K562 (cell line): ENCODE measurements at regions not wholly inside any gene's neighbourhood (a gene's known extent, or its start where the extent isn't known, plus 50 kb on each side); places are given as distances from the start of the nearest gene placed in this dataset.

Source experiments
- ATAC-seq: fragments of 200-7000 bp; cut with Tn5 transposase; 3 replicates; pipeline ENCODE4 v1.9.1; 2020; ENCODE audit warnings: moderate library complexity
- BruUV-seq: library from RNA; stranded (reverse); fragments of 400-500 nt; replicated peaks from 2 replicates; lab custom pipeline; 2021; lab: Mats Ljungman, UMichigan
- CTCF ChIA-PET: fragments of 300-600 bp; formaldehyde crosslinking; extraction: SDS; loops from one replicate; lab custom pipeline; 2021; ENCODE audit warnings: low intra/inter-chr PET ratio; lab: Yijun Ruan, JAX
- POLR2A ChIA-PET: fragments of 300-600, 350-650 bp; sonication (Branson Sonifier 250); formaldehyde crosslinking; extraction: SDS; loops from one replicate; lab custom pipeline; 2021; ENCODE audit warnings: antibody characterized with exemption, inconsistent platforms; lab: Yijun Ruan, JAX
- DNase-seq, 4 experiments: peaks; one replicate each; pipeline versions ENCODE4 v3.0.0 to v3.0.0-alpha.2; 2011 to 2018; ENCODE audit warnings: low spot score in 3 of 4, mixed read lengths in 3 of 4; ENCODE audit errors: extremely low read depth in 1 of 4
- FAIRE-seq: peaks from 2 replicates; lab custom pipeline; 2011; peaks lifted over from hg19 to GRCh38; lab: Jason Lieb, UNC
- H2AFZ ChIP-seq: 2 replicates; pipeline ENCODE4 v1.6.0; 2011; ENCODE audit warnings: low read depth, low read length, control low read depth, inconsistent platforms
- H3K27ac ChIP-seq: fragments of 200-600 bp; 3 replicates; pipeline ENCODE4 v1.8.0; 2011; ENCODE audit warnings: low read depth, mild to moderate bottlenecking, control low read depth, inconsistent platforms, low read length, moderate library complexity, mixed read lengths; ENCODE audit errors: extremely low read depth
- H3K27me3 ChIP-seq, 2 experiments: fragments of 300-600 bp in 1 of 2; 2 replicates in 1 of 2; 3 replicates in 1 of 2; pipeline versions ENCODE4 v1.6.0 to v1.8.0; 2011; ENCODE audit warnings: inconsistent platforms in 2 of 2, low read length in 2 of 2, mild to moderate bottlenecking in 1 of 2, mixed read lengths in 1 of 2, moderate library complexity in 1 of 2; ENCODE audit not compliant: control insufficient read depth in 2 of 2, insufficient read depth in 2 of 2
- H3K36me3 ChIP-seq: fragments of 300-600 bp; 3 replicates; pipeline ENCODE4 v1.8.0; 2011; ENCODE audit warnings: mild to moderate bottlenecking, low read length, inconsistent platforms; ENCODE audit not compliant: control insufficient read depth, insufficient read depth
- H3K4me1 ChIP-seq, 2 experiments: fragments of 200-600 bp in 1 of 2; replicated peaks in 1 of 2; 2 replicates in 1 of 2; 3 replicates in 1 of 2; pipeline versions ENCODE4 v1.5.1 to v1.8.0; 2011; ENCODE audit warnings: inconsistent platforms in 2 of 2, low read length in 2 of 2, mild to moderate bottlenecking in 1 of 2, mixed read lengths in 1 of 2, moderate library complexity in 1 of 2; ENCODE audit not compliant: control insufficient read depth in 2 of 2, insufficient read depth in 2 of 2
- H3K4me2 ChIP-seq: 2 replicates; pipeline ENCODE4 v1.6.1; 2011; ENCODE audit warnings: low read length, control low read depth, inconsistent platforms, mixed read lengths; ENCODE audit not compliant: insufficient read depth
- H3K4me3 ChIP-seq: fragments of 200-600 bp; sonication (generic), shearing (Covaris generic); 2 replicates; pipeline ENCODE4 v1.5.1; 2016; ENCODE audit warnings: control low read depth, inconsistent platforms
- H3K79me2 ChIP-seq: fragments of 200-600 bp; 3 replicates; pipeline ENCODE4 v1.8.0; 2011; ENCODE audit warnings: low read length, inconsistent platforms; ENCODE audit not compliant: control insufficient read depth, insufficient read depth
- H3K9ac ChIP-seq, 2 experiments: 2 replicates each; pipeline versions ENCODE4 v1.6.0 to v1.6.1; 2011; ENCODE audit warnings: low read depth in 2 of 2, low read length in 2 of 2, control low read depth in 1 of 2, inconsistent platforms in 1 of 2, mild to moderate bottlenecking in 1 of 2, mixed read lengths in 1 of 2; ENCODE audit not compliant: insufficient read depth in 1 of 2
- H3K9me1 ChIP-seq: one replicate; pipeline ENCODE4 v1.6.0; 2011; ENCODE audit warnings: inconsistent platforms, mild to moderate bottlenecking, low read length, moderate library complexity; ENCODE audit not compliant: control insufficient read depth, insufficient read depth
- H3K9me3 ChIP-seq: replicated peaks from 2 replicates; pipeline ENCODE4 v1.5.1; 2011; ENCODE audit warnings: low read depth, low read length, inconsistent platforms; ENCODE audit not compliant: control insufficient read depth, insufficient read depth
- H4K20me1 ChIP-seq: replicated peaks from 2 replicates; pipeline ENCODE4 v1.6.1; 2011; ENCODE audit warnings: low read length, inconsistent platforms, mixed read lengths; ENCODE audit not compliant: control insufficient read depth, insufficient read depth
- BMI1 ChIP-seq: fragments of 150-350 bp; IDR thresholded peaks from 2 replicates; pipeline ENCODE4 v1.6.1; 2014; ENCODE audit warnings: low read length
- CGGBP1 ChIP-seq: fragments of 250-450 bp; sonication (Bioruptor Pico); IDR thresholded peaks from 2 replicates; pipeline ENCODE4 v1.9.0; 2021; ENCODE audit warnings: mild to moderate bottlenecking
- DDX20 ChIP-seq: fragments of 450-650 bp; IDR thresholded peaks from 2 replicates; pipeline ENCODE4 v1.6.1; 2016; ENCODE audit warnings: missing genetic modification characterization, low read depth, mild to moderate bottlenecking, missing compliant biosample characterization, moderate library complexity
- GTF2F1 ChIP-seq: IDR thresholded peaks from 2 replicates; pipeline ENCODE4 v1.6.1; 2011; ENCODE audit warnings: low read depth, low read length, improper control_type of control experiment
- HEY1 ChIP-seq: fragments of 250-450 bp; sonication (Bioruptor Pico); IDR thresholded peaks from 2 replicates; pipeline ENCODE4 v1.5.0; 2020; ENCODE audit warnings: mild to moderate bottlenecking, moderate library complexity, borderline replicate concordance
- KLF1 ChIP-seq: fragments of 450-650 bp; IDR thresholded peaks from 2 replicates; pipeline ENCODE4 v1.6.1; 2016; ENCODE audit warnings: missing genetic modification characterization, missing compliant biosample characterization
- NFIC ChIP-seq: fragments of 450-650 bp; IDR thresholded peaks from 2 replicates; pipeline ENCODE4 v1.6.1; 2017; ENCODE audit warnings: mild to moderate bottlenecking, inconsistent platforms
- PHF21A ChIP-seq: fragments of 450-650 bp; IDR thresholded peaks from 2 replicates; pipeline ENCODE4 v1.6.1; 2017; ENCODE audit warnings: low read depth, borderline replicate concordance
- POLR2G ChIP-seq: fragments of 200-400 bp; formaldehyde crosslinking; IDR thresholded peaks from 2 replicates; pipeline ENCODE4 v1.6.1; 2017; ENCODE audit warnings: low read depth, mild to moderate bottlenecking, antibody characterized with exemption, low read length, moderate library complexity
- TEAD2 ChIP-seq: fragments of 450-650 bp; IDR thresholded peaks from 2 replicates; pipeline ENCODE4 v1.6.1; 2016; ENCODE audit warnings: missing genetic modification characterization, control low read depth, missing compliant biosample characterization
- ZNF764 ChIP-seq: fragments of 250-450 bp; sonication (Bioruptor Pico); IDR thresholded peaks from 2 replicates; pipeline ENCODE4 v1.4.0; 2020; ENCODE audit warnings: low read depth, mild to moderate bottlenecking, moderate library complexity
- WGBS: fragments of 100-300 bp; shearing (Covaris generic); methylation state at CpG from one replicate; pipeline ENCODE4 v1.1.6; 2016; ENCODE audit warnings: low coverage, mixed read lengths; ENCODE audit not compliant: insufficient coverage; ENCODE audit errors: missing lambda C conversion rate; 5-methylcytosine and 5-hydroxymethylcytosine counted together
- in situ Hi-C: fragments of 300-500 bp; cut with MboI; formaldehyde crosslinking; loops from 4 replicates; pipeline ENCODE4 v1.15.0; 2018; ENCODE audit warnings: inconsistent platforms, mixed read lengths
- intact Hi-C: fragments of 100-400 bp; cut with micrococcal nuclease; formaldehyde crosslinking; loops from 2 replicates; pipeline ENCODE4 v1.14.2; 2022
- TF ChIP-seq, protein P1 (sequence below): fragments of 450-650 bp; IDR thresholded peaks from 2 replicates; pipeline ENCODE4 v1.6.1; 2016; ENCODE audit warnings: missing biosample characterization, missing genetic modification characterization
- TF ChIP-seq, protein P2 (sequence below): fragments of 250-450 bp; sonication (Bioruptor Pico); IDR thresholded peaks from 2 replicates; pipeline ENCODE4 v1.8.0; 2021; ENCODE audit warnings: moderate library complexity, mild to moderate bottlenecking, inconsistent platforms

GRCh38 chr5:96101358-96102089, 139.9 kb upstream of the ELL2 start:
- Histone ChIP-seq H3K27ac (no peak overlapping the region), H3K9me1 (no peaks in the 10 kb centered on the region), H3K4me1 (no peaks in the 10 kb centered on the region), H3K4me2 (no peak overlapping the region), H3K4me3 (no peak overlapping the region), H3K36me3 (no peaks in the 10 kb centered on the region), H4K20me1 (no peaks in the 10 kb centered on the region), H3K27me3 (peaks cover 0 to 12% of the 10 kb centered on the region in 2 experiments; a peak in 2 of 5 replicates), H3K9me3 (no peaks in the 10 kb centered on the region), H2AFZ (no peak overlapping the region), H3K79me2 (no peaks in the 10 kb centered on the region), H3K9ac (no peak overlapping the region)
- ATAC-seq (no peak), DNase-seq (no peak), FAIRE-seq (no peak)
- WGBS, result 1% methylated on average over 7 of the region's 7 CpGs
- ChIA-PET CTCF (no interaction called here), POLR2A (no interaction called here)
- no TSS peak for BruUV-seq
- intact Hi-C loops, result no loop called here
- in situ Hi-C loops, result no loop called here
- TF ChIP-seq ZNF764 (no peak), KLF1 (tag) (no peak), GTF2F1 (no peak), PHF21A (no peak), BMI1 (no peak), CGGBP1 (CRISPR knock-in tag) (no peak), TEAD2 (tag) (no peak), NFIC (no peak), POLR2G (no peak), HEY1 (CRISPR knock-in tag) (no peak), DDX20 (tag) (no peak)
- TF ChIP-seq, protein P1, sequence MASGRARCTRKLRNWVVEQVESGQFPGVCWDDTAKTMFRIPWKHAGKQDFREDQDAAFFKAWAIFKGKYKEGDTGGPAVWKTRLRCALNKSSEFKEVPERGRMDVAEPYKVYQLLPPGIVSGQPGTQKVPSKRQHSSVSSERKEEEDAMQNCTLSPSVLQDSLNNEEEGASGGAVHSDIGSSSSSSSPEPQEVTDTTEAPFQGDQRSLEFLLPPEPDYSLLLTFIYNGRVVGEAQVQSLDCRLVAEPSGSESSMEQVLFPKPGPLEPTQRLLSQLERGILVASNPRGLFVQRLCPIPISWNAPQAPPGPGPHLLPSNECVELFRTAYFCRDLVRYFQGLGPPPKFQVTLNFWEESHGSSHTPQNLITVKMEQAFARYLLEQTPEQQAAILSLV (tag), result no peak
- TF ChIP-seq, protein P2, sequence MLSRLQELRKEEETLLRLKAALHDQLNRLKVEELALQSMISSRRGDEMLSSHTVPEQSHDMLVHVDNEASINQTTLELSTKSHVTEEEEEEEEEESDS (CRISPR knock-in tag), result no peak
